GM18507 (cell line): ENCODE measurements at regions not wholly inside any gene's neighbourhood (a gene's known extent, or its start where the extent isn't known, plus 50 kb on each side); places are given as distances from the start of the nearest gene placed in this dataset.
"Not testable (repeated sequence)": the region's sequence is repeated elsewhere in the genome, so short reads cannot be mapped to it uniquely, and the experiment has no call there.

ENCODE experiments used
- DNase-seq: peaks from one replicate; pipeline ENCODE4 v3.0.0; 2011; ENCODE audit warnings: low read depth; ENCODE audit not compliant: insufficient read length; ENCODE audit errors: extremely low spot score
- FAIRE-seq: peaks from 2 replicates; lab custom pipeline; 2011; peaks lifted over from hg19 to GRCh38; lab: Jason Lieb, UNC

DNA sequence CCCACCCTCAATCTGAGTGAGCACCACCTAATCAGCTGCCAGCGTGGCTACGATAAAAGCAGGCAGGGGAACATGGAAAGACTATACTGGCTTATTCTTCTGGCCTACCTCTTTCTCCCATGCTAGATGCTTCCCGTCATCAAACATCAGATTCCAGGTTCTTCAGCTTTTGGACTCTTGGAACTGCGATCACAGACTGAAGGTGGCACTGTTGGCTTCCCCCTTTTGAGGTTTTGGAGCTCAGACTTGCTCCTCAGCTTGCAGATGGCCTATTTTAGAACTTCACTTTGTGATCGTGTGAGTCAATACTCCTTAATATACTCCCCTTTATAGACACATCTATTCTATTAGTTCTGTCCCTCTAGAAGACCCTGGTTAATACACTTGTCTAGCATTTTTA is 543.7 kb upstream of the RAG2 start:
- FAIRE-seq: no peak

DNA sequence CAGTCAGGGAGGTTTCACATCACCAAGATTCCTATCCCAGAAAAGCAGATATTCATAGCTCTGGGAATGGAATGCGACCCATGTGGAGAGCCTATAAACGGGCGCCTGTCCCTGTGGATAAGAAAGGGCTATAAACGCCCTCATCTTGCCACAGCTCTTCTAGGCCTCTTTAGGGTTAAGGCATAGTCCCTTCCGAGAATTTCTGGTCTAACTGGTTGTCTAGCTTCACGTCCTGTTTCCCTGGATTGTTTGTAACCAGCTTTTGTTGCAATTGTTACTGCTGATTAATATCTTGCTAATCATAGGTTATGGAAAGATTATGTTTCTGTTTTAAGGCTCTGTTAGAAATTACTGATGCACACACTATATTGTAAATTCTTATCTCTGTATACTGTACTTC is 537.6 kb upstream of the RAG2 start:
- FAIRE-seq, DNase-seq: not testable (repeated sequence)

More for the DNA sequence above, 543.7 kb upstream of the RAG2 start:
- no peak for DNase-seq

DNA sequence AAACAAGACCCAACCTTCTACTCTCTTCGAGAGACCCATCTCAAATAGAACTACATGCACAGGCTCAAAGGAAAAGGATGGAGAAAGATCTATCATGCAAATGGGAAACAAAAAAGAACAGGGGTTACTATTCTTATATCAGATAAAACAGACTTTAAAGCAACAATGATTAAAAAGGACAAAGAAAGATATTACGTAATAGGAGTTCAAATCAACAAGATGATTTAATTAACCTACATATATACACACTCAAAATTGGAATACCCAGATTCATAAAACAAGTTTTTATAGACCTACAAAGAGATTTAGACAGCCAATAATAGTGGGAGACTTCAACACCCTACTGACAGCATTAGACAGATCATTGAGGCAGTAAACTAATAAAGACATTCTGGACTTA is 536.6 kb upstream of the RAG2 start:
- FAIRE-seq: no peak

DNA sequence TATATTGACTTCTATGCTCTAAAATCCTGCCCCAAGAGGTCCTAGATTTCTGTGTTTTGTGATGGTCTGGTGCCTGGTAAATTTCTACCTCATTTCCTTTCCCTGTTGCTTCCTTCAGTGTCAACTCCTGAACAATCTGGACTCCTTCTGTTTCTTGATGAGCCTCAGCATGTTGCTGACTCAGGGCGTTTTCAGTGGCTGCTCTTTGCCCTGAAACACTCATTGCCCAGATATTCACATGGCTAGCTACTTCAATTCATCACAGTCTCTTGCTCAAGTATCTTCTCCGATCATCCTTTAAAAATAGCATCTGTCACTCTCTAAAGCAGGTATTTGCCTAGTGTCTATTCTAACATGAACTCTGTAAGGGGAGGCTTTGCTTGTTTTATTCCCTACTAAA is 526.3 kb upstream of the RAG2 start:
- no peak for DNase-seq

More for the DNA sequence above, 536.6 kb upstream of the RAG2 start:
- no peak for DNase-seq

DNA sequence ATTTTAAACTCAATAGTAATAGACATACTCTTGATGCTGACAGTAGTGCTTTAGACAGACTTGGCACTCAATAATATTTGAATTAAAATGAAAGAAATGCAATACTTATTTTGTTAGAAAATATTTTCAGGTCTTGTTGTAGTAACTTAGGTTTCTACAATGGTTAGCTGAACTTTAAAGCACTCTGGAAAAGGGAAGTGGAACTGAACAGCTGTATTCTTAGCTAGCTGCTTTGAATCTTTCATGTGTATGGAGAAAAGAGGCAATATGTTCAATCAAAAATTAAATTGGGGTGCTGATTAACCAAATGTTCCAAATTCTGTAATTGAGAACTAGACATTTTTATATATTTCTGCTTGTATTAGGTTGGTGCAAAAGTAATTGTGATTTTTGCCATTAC is 517.9 kb upstream of the RAG2 start:
- no peak for FAIRE-seq
- no peak for DNase-seq

More for the DNA sequence above, 526.3 kb upstream of the RAG2 start:
- FAIRE-seq: no peak

DNA sequence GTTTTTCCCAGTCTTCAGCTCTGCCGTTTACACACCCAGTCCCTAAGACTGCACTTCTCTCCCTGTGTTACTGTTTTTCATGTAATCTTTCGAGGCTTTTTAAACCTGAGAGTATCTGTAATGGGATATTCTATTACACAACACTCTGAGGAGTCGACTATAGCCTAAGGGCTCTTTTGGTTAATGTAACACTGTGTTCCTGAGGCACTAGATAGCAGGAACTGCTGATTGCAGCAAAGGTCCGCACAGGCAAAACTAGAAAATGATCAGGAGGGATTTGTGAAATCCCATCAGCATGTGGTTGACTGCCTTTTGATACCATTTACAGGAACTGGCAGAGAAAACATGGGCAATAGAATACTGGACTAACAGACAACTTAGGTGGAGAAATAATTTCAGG is 512.3 kb upstream of the RAG2 start:
- no peak for DNase-seq
- FAIRE-seq: no peak

DNA sequence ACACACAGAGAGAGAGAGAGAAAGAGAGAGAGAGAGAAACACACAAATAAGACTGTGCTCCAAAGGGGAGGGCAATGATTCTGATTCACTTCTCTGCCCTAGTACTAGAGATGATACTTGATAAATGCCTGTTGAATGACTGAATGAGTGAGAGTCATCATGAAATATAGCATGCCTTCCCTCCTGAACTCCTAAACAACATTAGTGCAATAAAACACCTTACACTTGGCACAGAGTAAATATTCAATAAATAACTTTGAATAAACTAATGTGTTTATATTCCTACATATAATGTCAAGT is 511.2 kb upstream of the RAG2 start:
- DNase-seq (no peak), FAIRE-seq (no peak)

DNA sequence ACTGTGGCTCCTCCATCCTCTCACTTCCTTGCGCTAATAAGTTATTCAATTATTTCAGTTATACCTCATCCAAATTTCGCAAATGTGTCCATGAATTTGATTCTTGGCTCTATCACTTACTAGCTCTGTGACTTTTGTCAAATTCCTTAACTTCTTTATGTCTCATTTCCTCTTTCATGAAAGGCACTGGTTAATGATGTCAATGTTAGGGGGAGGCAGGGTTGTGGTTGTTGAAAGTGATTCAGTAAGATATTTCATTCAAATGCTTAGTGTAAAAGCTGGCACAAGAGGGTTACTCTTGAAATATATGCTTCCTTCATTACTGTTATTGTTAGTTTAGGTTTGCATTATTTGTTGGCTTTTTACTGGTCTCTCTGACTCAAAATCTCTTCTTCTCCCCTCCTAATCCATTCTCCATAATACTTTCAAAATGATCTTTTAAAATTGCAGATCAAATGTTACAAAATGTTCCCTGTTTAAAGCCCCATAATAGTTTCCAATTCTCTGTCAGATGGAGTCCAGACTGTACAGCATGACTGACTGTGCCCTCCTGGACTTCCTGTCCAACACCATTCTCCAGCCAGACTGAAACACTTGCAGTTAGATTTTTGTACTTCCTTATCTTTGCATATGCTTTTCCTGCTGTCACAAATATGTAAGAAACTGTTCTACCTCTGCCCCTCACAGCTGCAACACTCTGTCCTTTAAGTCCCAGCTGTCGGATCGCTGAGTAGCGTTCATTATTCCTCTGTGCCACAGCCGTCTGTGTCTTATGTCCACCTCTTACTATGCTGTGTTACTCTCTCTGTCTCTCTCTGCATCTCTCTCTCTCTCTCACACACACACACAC is 510.6 kb upstream of the RAG2 start:
- no peak for FAIRE-seq
- no peak for DNase-seq

DNA sequence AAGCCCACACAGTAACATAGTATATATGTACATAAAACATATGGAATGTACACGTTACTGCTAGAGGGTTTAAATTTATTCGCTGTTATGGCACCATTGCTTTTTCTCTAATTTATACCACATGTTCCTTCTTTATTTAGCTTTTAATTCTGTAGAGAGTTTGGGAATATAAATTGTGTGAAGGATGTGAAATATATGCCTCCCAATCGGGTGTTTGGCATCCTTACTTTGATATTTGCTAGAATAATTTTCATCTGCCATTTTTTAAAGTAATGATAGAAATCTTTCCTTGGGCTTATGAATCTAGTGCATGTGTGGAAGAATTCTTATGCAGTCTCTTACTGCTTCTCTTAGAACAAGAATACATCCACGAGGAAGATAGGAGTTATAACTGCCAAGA is 509.8 kb upstream of the RAG2 start:
- FAIRE-seq (no peak), DNase-seq (no peak)

DNA sequence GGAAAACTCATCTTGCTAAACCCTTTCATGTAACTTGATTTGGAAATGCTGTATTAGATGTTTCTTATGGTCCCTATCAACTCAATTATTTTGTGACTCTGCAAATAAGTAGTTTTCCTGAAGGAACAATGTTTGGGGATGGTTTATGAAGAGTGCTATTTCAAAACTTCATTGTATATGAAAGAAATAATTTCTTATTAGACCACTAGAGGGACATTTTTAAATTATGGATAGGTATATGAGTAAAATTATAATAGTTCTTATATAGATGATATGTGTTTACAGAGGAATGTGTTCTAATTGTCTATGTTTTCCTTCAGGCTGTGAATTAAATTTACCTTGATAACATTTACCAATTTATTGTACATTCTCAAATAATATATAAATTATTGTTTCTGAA is 509.4 kb upstream of the RAG2 start:
- no peak for DNase-seq
- FAIRE-seq: no peak

DNA sequence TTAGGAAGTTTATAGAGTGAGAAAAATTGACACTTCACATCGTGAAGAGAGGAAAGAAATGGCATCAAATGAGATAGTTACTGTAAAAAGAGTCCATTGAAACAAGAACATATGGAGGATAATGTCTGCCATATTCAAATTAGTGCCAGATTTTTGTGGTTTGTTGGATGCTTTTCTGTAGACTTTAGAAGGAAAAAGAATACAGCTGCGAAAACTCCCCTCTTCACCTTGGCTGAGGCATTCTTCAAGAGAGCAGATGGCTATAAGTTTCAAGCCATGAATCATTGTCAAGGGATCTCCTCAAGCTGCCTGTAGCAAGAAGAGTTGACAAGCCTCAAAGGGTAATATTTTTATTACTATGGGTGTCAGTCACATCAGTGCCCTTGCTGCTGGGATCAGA is 507.4 kb upstream of the RAG2 start:
- FAIRE-seq (no peak), DNase-seq (no peak)

DNA sequence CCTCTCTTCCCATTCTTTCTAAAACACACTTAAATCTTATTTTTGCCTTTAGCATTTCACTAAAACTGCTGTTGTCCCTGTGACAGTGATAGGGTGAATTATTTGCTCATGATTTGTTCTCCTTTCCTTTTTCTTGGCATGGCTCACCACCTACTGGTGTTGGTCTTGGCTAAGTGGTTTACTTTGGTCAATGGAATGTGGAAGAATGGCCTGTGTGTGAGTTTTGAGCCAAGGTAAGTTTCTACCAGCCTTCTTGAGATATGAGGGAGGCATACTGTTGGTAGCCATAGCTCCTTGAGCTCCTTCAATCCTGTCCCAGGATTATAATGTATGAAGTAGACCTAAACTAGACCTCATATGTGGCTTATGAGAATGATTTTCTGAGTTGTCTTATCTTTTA is 506.3 kb upstream of the RAG2 start:
- no peak for FAIRE-seq
- no peak for DNase-seq

DNA sequence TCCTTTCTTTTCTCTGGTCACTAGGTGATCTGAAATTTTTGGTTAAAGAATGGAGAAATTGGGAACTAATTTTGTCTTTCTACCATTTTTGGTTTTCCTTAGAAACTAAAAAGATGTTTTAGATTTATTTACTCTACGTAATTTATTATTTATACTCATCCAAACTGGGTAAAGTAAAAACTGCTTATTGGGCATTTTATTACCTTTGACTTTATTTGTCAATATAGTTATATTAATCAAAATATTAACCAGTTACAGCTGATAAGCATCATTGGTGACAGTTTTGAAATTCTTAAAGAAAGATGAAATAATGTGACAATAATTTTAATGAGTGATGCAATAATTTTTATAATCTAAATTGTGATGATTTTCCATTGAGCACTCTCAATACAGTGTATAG is 502.0 kb upstream of the RAG2 start:
- no peak for FAIRE-seq
- DNase-seq: no peak

DNA sequence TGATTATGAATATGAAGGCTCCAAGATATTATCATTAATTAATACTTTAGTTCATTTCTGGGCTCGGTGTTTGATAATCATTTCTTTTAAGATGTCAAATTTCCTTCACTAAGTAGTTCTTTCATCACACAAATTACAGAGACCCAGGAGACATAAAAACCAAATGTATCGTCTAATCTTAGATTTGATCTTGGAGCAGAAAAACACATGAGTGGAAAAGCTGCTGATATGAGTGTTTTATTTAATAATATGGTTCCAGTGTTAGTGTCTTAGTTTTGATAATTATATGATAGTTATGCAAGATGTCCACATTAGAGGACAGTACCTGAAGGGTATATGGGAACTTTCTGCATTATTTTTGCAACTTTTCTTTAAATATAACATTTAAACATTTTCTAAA is 494.5 kb upstream of the RAG2 start:
- DNase-seq (no peak), FAIRE-seq (no peak)

DNA sequence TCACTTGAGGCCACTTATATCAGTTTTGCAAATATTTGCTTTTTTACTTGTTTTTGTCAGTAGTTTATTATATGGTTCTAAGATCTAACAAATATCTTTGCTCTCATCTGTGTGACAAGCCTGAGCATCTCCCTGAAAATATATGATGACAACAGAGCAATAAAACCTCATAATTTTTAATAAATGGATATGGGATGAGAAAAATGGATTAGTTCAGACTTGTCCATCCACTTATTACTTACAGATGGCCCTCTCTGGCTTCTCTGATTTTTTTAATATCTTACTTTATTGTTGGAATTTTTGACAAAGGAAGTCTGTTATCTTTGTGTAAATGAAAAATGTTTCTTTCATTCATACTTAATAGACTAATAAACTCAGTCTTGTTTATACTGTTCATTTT is 491.4 kb upstream of the RAG2 start:
- no peak for DNase-seq
- no peak for FAIRE-seq

DNA sequence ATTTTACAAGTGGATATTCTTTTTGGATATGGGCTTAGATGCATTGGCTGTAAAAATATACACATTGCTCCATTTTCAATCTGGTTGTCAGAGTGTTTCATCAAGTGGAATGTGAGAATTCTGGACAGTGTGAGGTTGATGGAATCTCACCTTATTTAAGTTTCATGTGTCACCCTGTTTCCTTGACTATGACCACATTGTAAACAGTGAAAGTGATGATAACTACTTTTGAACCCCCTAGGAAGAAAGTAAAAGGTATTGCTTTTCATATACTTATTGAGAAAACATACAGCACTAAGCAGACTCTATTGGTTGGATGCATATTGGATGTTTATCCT is 490.5 kb upstream of the RAG2 start:
- FAIRE-seq (no peak), DNase-seq (no peak)

DNA sequence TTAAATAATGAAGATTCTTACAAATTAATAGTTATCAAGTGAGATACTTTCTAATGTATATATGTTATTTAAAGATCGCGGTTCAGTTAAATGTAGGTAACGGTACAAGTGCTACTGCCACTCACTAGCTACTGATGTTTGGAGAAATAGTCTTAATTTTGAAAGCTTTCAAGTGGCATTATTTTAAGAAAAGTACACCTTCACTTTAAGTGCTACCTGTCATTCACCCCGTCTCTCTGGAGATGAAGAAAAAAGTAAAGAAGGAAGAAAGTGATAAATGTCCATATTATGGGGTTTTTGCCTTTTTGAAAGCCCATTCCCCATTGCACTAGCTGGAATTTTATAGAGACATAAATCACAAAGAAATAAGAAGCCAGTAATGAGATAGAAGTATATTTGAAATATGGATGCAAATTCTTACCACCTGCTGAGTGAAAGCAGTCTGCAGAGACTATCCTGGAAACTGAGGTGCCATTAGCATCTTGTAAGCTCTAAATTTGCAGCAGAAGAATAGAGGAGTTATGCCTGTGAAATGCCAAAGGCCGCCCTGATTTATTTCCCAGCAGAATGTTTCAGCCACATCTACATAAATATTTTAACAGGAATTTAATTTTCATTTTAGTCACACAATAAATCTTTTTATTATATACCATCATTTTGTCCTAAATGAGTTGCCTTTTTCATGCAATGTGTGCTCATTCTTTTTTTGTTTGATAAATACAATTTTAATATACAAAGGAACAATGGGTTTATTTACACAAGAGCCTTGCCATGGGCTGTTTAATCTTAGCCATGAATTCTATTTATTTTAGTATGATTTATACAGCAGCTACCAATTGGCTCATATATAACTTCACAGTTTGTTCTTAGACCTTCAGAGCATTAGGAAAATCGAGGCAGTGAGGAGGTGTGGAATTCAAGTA is 489.9 kb upstream of the RAG2 start:
- FAIRE-seq (no peak), DNase-seq (no peak)

DNA sequence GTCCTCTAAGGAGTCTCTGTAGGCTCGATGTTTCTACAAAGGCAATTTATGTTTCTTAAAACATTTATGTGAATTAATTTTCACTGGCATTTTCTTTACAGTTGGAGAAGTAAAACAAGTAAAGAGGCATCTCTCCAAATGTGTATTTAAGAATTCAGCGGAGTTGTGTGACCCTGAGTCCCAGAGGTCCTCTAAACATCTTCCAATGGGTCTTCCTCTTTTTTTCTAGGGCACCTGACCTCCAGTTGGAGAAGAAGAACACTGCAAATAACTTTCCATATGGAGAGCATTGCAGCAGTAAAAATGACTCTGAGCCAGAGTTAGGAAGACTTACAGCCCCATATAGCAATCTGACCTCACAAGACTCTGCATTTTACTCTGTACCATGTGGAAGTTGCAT is 480.5 kb upstream of the RAG2 start:
- DNase-seq (no peak), FAIRE-seq (no peak)

DNA sequence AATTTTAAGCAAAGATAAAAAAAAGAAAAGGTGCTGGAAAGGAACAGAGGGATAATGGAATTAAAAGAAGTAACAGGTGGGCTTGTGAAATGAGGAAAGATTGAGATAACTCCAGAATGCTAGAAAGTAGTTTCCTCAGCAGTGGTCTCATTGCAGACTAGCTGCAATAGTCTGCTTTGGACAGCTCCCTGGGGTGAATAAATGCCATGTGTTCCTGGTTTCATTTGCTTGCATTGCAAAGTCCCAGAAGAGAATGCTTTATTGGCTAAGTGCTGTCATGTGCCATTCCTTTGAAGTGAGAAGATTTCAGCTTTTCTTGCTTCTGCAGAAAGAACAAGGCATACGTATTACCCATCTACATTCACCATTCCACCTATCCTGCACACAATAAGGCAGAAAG is 478.8 kb upstream of the RAG2 start:
- DNase-seq: no peak
- FAIRE-seq: no peak

DNA sequence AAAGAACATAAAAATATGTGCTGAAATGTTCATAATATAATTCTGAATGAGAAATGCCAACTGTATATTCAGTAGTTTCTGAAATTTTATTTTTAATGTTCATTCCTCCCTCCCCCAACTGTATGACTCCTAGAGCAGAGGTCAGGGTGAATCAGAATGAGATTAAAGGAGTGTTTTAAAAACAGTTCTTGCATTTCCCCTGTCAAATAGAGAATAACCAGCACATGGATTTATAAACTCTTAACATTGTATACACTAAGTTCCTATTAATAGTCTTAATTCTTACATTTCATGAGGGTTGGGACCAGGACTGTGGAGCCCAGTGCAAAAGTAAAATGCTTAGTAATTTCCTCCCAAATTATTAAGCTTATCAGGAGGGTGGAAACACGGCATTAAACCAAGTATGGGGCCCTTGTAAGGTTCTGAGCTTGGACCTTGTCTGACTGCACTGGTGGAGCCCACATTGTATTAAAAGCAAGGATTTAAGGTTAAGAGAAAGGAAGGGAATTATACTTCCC is 474.6 kb upstream of the RAG2 start:
- no peak for FAIRE-seq
- DNase-seq: no peak

DNA sequence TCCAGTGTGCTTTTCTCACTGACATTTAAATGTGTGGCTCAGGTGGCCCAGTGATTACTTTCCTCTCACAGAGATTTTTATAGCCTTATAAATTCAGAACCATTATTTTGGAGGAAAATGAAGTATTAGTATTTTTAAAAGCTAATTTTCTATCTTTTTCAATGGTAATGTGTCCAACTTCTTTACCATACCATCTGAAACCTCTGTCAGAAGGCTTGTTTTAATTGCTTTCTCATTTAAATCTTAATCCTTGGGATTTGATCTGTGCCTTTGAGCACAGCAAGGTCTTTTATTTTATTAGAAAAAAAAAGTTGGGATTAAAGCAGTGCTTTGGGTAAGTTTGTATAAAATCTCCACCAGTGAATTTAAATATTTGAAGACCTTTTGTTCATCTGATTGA is 452.3 kb upstream of the RAG2 start:
- FAIRE-seq (no peak), DNase-seq (no peak)
